Activated T-helper 1 cell treated with anti-CD3 and anti-CD28 coated beads, Interleukin-2, amount 50 U/mL, for 16 hours (primary cell): ENCODE measurements at regions not wholly inside any gene's neighbourhood (a gene's known extent, or its start where the extent isn't known, plus 50 kb on each side); places are given as distances from the start of the nearest gene placed in this dataset.
"Not testable (repeated sequence)": the region's sequence is repeated elsewhere in the genome, so short reads cannot be mapped to it uniquely, and the experiment has no call there.

ENCODE experiments used
- DNase-seq, 2 donors: peaks; one replicate each; pipeline ENCODE4 v3.0.0-alpha.2; 2020; ENCODE audit warnings: low read depth in 1 of 2, low spot score in 1 of 2

DNA sequence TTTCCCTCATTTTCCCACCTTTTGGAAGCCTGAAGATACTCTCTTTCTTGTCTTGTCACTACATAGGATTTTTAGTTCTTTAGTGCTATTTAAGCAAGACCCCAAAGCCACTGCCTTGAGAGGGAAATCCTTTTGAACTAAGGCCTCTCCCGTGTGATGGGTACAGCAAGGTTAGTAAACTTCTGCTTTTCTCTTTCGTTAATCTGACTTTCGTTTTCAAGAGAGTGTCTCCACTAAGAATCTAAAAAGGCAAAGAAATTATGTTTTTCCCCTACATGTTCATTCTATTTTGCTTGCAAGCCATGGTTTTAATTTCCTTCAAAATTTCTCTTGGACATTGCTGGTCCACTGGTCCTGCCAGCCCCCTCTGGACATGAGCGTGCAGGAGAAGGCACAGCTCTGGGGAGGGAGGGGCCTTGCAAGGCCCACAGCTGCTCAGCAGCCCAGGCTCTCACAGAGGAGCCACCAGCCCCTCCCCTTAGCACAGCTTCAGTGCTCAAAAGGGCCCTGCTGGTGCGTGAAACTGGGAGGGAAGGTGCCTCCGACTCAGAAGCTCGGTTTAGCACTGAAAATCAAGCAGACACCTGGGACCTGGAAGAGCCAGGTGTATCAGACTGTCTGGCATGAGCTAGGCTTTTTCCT is 210.9 kb upstream of the GALNT2 start:
- DNase-seq: no peak

DNA sequence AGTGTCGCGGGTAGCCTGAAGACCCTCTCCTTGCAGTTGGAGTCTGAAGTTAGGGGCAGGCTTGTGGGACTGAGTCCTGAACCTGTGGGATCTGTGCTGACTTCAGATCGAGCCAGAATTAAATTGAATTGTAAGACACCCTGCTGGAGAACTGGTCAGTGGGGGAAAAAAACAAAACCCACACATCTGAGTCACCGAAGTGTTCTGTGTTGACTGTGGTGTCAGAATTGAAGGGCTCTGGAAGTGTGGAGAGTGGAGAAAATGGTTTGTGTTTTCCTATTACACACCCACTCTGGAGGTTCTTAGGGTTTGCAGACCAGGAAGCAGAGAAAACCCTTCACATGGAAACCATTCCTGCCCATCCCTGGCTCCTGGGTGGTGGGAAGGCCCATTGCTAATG is 209.5 kb upstream of the GALNT2 start:
- DNase-seq: no peak

DNA sequence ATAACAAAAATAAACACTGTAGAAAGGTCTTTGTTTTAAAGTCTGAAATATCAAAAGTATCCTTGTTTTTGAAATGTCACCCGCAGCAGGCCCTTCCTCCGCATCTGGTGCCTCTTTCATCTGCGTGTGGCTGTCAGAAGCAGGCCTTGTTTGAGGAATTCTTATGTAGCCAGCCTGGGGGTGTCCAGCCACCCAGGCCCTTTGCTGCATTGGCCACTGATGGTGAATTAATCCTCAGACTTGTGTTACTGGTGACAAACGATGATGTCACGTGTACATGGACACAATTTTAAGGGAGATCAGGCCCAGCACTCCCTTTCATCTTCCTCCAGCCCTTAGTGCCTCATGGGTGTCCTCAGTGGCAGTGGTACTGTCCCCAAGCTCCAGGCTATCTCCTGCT is 208.0 kb upstream of the GALNT2 start:
- DNase-seq: no peak

DNA sequence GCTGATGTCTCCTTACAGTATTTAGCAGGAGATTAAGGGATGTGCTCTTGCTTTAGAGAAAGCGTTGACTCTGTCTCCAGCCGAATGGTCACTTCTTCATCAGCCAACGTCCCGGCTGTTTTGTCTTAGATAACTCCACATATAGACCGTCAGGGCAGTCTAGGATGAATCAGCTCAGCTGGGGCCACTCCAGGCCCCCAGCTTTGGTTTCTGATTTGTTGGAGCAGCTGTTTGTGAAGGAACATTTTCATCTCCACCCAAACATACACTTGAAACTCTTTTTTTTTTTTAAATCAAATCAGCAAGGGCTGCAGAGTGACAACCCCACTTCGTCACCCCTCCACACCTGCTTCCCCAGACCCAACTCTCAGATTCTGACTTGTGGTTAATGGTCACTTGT is 206.1 kb upstream of the GALNT2 start:
- no peak for DNase-seq

DNA sequence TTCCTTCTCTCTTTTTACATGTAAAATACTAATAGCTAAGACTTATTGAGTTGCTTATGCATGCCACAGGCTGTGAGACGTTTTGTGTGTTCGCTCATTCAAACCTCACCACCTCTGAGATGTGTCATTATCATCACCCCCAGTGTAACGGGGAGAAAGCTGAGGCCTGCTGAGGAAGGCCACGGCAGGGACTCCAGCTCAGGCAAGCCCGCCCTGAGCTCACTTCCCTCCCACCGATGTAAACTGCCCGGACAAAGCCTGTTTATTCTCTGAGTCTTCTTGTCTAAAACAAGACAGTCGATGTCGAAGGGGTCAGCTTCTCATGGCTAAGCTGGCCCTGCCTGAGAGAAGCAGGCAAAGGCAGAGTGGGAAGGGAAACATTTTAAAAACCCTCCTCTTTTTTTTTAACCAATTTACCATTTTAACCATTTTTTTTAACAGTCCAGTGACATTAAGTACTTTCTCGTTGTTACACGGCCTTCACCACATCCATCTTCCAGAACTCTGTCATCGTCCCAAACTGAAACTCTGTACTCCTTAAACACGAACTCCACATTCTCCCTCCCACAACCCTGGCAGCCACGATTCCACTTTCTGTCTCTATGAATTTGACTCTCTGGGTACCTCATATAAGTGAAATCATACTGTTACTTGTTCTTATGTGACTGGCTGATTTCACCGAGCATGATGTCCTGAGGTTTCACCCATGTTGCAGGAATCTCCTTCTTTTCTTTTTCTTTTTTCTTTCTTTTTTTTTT is 204.8 kb upstream of the GALNT2 start:
- no peak for DNase-seq

DNA sequence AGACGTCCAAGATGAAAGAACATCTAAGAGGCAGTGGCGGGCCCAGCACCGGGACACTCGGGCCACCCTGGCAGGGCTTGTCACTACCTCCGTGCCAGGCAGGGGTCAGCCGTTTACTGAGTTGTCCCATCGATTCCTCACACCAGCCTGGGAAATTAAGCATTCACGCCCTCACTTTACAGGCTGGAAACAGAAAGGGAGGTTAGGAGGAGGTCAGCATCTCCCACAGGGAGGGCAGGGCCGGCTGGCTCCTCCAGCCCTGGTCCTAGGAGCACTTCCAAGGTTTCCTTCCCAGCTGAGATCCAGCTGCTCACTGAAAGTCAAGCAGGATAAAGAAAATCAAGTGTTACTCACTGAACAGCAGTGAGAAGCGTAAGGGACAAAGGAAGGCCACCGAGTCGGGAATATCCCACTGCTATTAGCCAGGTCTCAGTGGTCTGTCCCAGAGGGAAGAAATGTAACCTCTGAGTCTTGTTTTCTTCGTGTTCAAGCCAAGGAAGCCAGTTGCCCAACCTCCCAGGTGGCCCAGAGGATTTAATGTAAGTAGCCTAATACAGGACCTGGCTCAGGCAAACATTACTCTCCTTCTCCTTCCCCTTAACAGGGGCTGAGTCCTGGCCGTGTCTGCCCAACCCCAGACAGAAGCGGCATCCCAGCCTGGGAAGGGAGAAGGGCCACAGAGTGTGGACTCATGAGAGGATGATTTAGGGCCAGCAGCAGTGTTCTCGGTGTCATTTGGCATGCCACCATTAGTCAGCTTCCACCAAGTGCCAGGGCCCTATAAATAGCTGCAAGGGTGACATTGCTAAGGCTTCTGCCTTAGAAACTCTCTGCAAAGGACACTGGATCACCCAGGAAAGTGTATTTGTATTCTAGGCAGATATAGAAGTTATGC is 203.1 kb upstream of the GALNT2 start:
- no peak for DNase-seq

DNA sequence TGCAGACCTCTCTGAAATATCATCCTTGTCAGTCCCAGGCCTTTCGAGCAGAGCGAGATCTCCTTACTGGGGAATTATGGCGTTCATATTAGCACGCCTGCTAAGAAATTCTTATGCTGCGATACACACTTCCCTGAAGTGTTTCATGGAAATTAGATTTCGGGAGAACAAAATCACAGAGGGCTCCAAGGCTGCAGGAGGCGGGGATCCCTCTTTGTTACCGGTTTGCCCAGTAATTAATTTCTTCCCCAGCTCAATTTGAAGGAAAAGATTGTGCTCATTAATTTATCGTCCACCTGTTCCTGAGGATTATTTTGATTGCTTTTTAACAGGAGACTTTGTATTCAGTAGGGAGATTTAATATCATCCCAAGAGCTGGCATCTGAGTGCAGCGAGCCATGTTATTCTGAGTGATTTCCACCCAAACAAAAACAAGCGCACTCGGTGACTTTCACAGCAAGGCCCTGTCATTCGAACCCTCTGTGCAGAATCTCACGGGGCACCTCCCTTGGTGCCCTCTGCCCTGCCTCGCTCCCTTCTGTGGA is 202.3 kb upstream of the GALNT2 start:
- no peak for DNase-seq

DNA sequence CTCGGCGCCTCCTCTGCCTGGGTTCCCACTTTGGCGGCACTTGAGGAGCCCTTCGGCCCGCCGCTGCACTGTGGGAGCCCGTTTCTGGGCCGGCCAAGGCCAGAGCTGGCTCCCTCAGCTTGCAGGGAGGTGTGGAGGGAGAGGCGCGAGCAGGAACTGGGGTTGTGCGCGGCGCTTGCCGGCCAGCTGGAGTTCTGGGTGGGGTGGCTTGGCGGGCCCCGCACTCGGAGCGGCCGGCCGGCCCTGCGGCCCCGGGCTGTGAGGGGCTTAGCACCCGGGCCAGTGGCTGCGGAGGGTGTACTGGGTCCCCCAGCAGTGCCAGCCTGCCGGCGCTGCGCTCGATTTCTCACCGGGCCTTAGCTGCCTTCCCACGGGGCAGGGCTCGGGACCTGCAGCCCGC is 201.7 kb upstream of the GALNT2 start:
- not testable (repeated sequence) for DNase-seq

DNA sequence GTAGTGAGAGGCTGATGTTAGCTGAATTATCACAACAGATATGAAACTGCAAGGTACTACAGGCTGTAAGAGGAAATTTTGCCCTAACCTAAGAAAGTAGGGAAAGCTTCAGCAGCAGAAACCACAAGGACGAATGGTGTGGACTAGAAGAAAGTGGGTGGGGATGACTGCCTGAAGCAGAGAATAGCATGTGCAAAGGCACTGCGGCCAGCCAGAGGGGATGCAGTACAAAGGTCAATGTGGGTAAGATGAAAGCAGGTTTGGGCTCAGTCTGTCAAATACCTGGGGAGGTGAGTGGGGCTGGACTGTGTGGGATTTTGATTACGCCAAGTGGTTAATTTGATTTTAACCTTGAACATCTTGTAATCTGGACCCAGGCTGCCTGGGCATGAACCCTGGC is 199.3 kb upstream of the GALNT2 start:
- no peak for DNase-seq

DNA sequence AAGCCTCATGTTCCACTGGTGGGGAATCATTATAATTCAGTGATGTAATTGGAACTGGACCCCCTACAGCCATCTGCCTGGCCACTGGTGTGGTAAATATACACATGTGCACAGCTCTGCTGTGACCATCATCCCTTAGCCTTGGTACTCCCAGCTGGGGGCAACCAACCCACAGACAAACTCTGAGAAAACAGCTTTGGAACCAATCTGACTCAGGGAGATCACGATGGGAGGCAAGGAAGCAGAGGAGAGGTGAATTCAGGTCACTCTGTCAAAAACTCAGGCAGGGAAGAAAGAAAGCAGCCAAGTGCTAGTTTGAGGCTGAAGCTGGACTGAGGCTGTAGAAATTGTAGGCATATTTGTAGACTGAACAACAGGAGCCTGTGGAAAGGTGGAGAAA is 197.8 kb upstream of the GALNT2 start:
- DNase-seq: no peak

DNA sequence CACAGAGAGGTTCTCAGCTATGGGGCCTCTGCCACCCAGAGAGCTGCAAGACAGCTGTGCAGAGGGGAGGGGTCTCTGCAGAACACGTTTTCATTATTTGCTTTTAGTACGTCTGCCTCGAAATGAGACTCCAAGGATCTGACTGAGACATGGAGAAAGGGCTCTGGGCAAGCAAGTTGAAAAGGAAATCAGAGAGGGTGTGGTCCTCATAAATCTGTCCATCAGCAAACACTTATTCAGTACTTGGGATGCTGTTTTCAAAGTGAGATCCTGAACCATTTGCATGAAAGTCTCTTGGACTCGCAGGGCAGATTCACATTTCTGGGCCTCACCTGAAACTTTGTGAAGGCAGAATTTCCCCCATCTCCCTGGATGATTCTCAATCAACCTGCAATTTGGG is 197.4 kb upstream of the GALNT2 start:
- DNase-seq: no peak

DNA sequence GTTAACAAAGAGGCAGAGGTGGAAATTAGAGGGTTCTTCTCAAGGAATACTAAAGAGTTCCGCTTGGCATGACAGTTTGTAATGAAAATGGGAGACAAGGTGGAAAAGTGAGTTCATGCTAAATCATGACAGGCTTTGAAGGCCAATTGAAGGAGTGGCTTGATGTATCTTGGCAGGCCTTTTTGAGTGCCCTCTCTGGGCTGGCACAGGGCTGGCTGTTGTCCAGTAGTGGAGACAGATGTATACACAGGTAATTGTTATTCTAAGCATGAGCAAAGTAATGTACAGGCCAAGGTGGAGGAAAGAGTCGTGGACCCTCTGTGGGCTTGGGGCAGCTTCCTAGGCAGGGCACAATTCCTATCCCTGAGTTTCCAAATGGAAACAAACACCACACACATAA is 196.7 kb upstream of the GALNT2 start:
- DNase-seq: no peak

DNA sequence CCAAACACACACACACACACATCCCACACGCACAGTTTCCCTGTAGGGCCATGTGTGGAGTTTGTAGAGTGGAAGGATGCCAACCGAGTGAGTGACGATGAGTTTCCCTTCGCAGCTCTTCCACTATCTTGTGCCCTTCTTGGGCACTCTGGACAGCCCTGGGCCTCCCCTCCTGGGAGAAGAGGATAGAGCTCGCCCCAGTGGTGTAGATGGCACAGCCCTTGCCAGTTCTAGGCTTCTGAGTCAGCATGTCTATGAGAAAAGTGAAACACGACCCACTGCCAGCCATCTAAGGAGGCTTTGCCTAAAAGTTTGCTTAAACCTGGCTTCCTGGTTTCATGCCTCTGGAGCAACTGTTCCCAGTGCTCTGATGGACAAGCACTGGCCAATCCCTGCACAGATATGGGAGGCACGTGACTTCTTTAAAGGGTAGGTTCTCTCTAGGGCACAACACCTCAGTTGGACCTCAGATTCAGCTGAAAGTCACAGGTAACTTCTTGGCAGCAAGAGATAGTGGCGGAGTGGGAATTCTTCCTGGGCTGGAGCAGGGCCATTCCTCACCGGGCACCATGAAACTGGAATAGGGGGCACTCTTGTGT is 195.9 kb upstream of the GALNT2 start:
- no peak for DNase-seq

DNA sequence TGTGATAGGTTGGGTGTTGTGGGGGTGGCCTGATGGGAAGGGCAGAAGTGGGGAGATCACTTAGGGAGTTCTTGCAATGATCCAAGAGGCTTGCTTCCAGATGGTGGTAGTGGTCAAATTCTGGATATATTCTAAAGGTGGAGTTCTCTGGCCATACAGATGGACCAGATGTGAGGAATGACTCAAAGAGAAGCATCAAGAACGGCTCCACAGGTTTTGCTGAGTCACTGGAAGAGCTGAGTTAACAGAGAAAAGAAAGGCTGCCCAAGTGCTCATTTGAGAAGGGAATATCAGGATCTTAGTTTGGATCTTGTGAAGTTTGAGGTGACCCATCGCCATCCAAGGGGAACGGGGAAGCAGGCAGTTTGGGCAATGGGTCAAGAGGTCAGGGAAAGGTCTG is 192.9 kb upstream of the GALNT2 start:
- DNase-seq: no peak

DNA sequence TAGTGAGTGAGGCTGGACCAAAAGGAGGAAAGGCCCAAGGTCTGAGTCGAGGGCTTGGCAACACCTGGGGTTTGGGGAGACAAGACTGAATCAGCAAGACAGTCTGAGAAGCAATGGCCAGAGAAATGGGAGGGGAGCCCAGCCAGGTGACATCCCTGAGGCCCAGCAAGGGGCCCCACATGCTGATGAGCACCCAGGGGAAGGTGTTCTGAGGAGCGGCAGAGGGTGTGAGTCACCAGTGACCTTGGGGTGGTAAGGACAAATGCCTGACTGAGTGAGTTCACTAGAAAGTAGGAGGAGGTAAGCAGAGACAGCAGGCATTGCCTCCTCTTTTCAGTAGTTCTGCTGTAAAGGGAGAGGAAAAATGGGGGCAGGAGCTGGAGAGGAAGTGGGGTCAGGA is 192.4 kb upstream of the GALNT2 start:
- no peak for DNase-seq

DNA sequence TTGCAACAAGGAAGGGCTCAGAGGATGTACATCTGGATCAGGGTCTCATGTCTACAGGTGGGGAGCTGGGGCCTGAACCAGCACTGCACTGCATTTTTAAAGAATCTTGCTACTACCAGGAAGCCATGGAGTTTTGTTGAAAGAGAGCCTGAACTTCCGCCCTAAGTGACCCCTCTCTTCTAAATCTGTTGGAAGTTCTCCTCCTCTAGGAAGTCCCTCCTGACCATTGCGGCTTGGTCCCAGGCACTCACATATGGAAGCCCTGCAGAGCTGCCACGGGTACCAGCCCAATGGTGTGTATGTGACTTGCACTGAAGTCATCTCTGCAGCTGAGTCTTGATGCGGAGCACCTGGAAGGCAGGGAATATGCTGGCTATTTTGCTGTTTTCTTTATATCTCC is 192.0 kb upstream of the GALNT2 start:
- no peak for DNase-seq

DNA sequence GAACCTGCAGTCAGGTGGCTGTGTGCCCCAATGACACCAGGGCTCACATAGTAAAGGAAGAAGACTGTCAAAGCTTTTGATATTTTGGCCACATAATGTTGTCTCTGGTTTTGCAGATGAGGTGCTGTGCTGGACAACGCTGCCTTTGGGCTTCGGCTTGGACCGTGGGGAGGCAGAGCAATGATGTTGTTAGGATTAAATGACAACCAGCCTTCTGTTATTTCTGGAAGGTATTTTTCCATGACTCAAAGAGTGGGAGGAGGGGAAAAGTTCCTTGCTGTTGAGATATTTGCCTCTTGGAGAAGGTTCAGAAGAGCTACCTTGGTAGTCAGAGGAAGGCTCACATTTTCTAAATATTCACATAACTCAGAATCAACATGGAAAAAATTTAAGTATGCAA is 187.3 kb upstream of the GALNT2 start:
- no peak for DNase-seq

DNA sequence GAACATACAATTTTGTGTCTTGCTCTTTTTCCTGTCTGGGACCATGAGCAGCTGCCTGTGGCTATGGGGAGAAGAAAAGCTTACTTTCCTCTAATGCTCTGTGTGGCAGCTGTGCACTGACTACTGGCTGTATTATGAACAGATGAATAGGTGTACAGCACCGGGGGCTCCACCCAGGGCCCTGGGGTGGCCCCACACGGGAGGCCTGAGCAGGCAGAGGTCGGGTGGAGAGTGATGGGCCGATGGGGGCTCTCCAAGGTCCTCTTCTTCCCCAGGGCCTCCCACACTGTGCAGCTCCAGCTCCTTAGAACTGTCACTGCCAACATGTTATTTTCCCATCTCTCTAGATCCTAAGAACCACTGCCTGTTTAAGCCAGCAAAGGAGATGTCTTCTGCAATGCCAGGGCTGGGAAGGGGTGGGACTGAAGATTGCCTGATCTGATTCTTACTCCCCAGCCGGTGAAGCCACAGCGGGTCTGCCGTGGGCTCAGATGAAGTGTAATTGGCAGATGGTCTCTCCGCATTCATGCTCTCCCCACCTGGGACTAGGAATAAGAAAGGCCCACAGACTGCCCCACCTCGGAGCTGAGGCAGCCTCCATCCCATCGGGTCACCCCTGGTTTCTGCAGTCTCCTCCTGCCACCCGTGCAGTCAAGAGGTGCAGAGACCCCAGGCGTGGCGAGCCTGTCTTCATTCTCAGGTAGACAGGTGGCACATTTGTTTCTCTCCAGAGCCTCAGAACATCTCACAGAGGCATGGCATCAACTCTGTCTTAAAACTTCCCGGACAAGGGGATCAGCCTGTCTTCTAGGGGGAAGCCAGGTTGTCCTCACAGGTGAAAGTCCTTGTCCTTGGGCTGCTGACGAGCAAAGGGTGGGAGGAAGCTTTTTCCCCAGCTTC is 186.5 kb upstream of the GALNT2 start:
- no peak for DNase-seq

DNA sequence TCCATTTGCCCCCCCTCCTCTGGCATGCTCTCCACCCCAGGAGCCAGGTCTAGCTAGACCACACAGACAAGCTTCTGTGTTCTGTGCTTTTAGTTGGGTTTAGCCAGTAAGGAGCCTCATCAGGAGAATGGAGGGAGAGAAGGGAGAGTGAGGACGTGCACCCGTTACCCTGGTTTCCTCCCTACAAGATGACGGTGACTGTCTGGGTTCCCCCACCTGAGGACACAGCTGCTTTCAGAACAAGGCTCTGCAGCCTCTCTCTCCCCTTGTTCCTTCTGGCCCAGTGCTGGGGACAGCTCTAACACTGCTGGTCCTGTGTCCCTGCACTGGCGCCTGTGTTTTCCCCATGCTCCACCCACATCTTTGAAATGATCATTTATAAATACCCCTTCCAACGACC is 184.4 kb upstream of the GALNT2 start:
- no peak for DNase-seq

DNA sequence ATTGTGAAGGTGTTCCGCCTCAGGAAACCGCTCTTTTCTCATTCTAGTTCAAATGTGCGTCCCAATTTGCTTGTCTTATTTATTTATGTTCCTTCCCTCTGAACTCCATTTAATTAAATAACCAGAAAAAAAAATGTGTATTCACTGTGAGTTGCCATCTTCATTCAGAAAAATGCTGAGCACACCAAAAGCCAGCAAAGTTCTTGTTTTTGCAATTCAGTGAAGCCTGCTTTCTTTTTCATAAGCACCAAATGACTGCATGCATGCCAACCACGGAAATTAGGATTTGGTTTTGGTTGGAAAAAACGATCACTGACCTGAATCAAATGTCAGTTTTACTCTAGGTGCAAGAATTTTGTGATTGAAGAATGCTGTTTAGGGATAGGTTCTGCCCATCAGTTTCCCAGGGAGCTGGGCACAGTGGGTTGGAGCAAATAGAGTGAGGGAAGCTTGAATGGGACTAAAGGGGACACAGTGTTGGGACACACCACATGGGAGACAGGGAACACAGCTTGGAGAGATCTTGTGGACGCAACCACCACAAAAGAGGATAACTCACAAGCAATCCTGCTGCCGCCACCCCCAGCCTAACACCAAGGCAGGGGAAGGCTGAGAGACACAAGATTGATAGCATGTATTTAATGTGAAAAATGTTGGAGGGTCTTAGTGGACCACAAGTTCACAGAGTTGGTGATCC is 183.4 kb upstream of the GALNT2 start:
- no peak for DNase-seq
